ENCODE measurements at regions not wholly inside any gene's neighbourhood (a gene's known extent, or its start where the extent isn't known, plus 50 kb on each side); places are given as distances from the start of the nearest gene placed in this dataset.

DNA sequence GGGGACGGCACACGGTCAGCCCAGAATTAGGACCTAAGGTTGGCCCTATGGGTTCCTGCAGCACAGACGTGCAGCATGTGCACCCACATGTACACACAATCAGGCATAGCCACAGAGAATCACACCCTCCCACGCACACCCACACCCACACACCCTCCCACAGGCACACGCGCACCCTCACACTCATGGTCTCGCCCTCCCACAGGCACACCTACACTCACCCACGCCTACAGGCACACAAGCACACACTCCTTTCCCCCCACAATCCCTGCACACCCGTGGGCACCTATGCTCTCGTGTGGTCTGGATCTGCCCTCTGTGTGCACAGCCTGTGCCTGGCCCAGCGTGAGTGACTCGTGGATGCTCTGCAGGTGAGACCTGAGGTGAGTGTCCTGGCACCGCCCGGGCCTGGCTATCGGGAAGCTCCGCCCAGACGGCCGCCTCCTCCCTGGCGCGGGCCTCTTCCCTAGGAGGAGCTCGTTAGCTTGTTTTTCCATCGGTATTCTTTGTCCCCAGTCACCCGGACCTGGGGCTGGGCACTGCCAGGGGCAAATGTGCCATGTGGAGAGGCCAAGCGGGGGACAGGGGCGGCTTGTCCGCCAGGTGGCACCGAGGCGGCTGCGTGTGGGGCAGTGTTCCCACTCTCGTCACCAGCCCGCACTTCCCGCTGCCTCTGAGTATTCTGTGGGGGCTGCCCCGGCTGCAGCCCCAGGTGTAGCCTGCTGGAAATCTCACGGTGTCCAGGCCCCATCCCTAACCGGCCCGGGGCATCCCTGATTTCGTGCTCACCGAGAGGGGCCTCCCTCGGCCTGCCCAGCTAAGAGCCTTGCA, 110.2 kb upstream of the FAM20C start:
- no peak for DNase-seq
- TF ChIP-seq POLR2A (IDR thresholded peaks at IDR 0.05; ENCODE audit: low read length), result no peak

DNA sequence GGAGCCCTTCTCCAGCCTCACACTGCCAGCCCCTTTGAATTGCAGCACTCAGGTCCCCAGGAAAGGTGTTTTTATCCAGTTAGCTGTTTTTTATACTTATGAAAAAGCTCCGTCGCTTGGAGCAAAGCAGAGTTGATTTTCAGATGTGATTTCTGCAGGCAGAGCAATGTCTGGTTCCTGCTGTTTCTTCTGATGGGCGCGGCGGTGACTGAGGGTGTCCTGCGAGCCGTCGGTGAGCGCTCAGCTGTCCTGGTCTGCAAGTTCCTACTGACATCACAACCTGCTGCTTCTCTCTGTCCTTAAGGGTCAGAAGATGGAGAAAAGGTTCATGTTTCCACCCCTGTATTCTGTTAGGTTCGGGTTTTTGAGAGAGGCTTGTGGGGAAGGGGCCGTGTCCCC, 109.6 kb upstream of the FAM20C start:
- DNase-seq, result no peak
- TF ChIP-seq GATA1 (IDR thresholded peaks at IDR 0.05; ENCODE audit: low read depth, low read length), result no peak
- no peak for TF ChIP-seq POLR2A (IDR thresholded peaks at IDR 0.05; ENCODE audit: low read length)

DNA sequence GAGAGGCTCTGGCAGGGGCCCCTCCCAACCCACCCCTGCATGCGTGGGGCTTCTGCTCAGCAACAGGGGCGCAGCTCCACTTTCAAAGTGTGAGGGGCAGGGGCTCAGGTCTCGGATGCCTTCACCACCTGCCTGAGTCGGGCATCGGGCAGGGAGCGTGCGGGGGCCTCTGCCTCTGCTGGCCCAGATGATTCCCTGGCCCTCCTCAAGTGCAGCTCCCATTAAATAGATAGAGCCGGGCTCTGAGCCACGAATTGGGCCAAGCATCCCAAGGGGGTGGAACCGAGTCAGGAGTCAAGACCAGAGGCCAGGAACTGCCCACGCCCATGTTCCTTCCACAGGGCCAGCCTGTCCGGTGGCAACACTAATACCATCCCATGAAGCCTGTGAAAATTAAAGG, 108.9 kb upstream of the FAM20C start:
- no peak for TF ChIP-seq POLR2A (IDR thresholded peaks at IDR 0.05; ENCODE audit: low read length)
- no peak for TF ChIP-seq GATA1 (IDR thresholded peaks at IDR 0.05; ENCODE audit: low read depth, low read length)
- DNase-seq, result no peak

DNA sequence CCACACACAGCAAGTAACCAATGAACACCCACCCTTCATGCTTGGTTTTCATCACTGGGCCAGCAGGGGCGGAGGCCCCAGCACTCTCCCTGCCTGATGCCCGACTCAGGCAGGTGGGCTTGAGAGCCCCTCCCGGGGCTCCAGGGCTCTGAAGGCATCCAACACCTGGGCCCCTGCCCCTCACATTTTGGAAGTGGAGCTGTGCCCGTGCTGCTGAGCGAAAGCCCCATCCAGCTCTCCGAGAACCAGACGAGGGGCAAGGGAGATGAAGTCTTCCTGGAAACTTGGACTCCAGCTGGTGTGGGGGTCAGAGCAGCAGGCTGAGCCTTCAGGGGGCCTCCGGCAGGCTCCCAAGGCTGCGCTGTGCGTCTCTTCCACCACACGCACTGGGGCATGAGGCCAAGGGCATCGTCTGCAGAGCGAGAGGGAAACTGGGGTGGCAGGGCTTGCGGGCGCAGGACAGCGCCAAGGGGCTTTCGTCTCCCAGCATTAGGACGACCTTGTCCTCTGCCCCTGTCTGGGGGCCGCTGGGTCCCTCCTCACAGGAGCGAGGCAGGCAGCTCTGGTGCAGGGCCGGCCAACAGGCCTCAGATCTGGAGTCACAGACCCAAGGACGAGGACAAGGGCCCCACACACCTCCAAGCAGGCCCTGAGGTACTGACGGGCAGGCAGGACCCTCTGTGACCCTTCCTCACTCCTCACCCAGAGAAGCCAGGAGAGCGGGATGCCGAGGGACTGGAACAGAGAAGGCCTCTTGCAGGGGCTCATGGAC, 108.3 kb upstream of the FAM20C start:
- DNase-seq, result no peak
- TF ChIP-seq GATA1 (IDR thresholded peaks at IDR 0.05; ENCODE audit: low read depth, low read length) (no peak), POLR2A (IDR thresholded peaks at IDR 0.05; ENCODE audit: low read length) (no peak)

DNA sequence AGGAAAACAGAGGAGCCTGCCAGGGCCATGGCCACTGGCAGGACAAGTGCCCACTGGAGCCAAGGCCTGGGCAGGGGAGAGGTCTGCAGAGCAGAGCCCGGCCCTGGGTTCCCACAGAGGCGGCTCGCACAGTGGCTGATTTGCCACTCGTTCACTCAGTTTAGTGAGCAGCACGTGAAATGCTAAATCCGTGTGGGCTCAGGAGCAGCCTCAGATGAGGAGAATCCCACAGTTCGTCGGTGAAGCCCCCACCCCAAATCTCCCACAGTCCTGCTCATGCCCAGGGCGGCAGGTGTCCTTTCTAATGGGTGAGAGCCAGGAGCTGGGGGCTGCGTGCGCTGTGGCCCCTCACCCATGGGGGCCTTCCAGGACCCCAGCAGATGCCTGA, 107.7 kb upstream of the FAM20C start:
- DNase-seq, result no peak
- TF ChIP-seq POLR2A (IDR thresholded peaks at IDR 0.05; ENCODE audit: low read length), result no peak
- no peak for TF ChIP-seq GATA1 (IDR thresholded peaks at IDR 0.05; ENCODE audit: low read depth, low read length)

DNA sequence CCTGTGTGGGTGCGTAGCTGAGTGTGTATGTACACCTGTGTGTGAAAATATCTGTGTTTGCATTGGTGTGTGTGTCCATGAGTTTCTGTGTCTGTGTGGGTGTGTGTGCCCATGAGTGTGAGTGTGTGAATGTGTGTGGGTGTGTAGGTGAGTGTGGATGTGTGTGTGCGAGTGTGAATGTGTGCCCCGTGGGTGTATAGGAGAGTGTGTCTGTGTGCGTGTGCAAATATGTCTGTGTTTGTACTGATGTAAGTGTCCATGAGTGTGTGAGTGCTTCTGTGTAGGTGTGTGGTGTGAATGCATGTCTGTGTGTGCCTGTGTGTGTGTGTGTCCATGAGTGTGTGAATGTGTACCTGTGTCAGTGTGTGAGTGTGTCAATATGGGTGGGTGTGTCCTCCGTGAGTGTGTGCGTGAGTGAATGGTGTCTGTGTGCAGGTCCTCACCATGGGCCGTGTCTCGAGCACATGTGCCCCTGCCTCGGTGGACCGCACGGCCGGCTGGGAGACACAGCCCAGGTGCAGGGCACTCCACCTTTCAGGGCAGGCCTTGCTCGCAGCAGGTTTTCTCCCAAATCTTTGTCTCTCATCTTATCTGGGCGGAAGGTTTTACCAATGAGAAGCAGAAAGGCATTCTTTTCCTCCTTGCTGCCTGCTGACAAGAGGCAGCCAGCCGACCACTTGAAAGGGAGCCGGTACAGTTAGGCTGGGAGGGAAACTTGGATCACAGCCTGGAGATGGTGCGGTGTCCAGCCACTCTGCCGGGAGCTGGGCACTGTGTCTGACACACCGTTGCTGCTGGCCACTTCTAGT, 107.1 kb upstream of the FAM20C start:
- DNase-seq, result no peak
- no peak for TF ChIP-seq POLR2A (IDR thresholded peaks at IDR 0.05; ENCODE audit: low read length)
- TF ChIP-seq GATA1 (IDR thresholded peaks at IDR 0.05; ENCODE audit: low read depth, low read length), result no peak

DNA sequence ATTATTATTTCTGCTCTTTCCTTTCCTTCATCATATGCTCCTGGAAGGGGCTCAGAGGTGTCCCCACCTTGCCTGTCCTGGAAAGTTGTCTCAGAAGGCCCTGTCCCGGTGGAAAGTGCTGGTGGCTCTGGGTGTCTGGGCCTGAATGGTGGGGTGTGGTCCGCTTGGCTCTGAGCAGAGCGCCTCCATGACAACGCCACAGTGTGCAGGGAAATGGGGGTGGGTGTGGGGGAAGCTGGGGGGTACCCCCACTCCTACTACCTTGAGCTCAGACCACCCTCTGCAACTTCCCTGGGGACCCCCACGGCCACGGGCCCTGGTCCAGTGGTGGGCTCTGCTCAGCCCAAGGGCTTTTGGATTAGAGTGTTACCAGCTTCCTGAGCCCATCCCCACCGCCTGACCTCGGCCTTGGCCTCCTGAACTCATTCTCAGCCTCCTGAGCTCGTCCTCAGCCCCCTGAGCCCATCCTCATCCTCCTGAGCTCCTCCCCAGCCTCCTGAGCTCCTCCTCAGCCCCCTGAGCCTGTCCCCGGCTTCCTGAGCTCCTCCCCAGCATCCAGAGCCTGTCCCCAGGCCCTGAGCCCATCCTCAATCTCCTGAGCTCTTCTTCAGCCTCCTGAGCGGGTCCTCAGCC, 106.4 kb upstream of the FAM20C start:
- DNase-seq, result no peak
- no peak for TF ChIP-seq GATA1 (IDR thresholded peaks at IDR 0.05; ENCODE audit: low read depth, low read length)
- no peak for TF ChIP-seq POLR2A (IDR thresholded peaks at IDR 0.05; ENCODE audit: low read length)

DNA sequence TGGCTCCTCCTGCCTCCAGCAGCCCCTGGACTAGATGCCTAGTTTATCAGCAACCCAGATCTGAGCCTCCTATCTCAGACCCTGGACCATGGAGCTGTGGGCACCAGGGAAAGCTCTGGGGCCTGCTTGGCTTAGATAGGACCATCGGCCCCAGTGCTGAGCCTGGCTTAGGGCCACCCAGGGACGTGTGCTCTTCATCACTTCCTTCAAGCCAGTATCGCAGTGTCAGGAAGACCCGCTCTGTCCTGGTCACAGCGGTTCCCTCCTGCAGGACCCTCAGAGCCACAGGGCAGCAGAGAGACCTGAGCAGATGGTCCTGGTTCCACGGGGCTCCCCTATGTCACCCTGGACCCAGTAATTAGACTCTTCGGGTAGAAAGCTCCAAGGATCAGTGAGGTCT, 105.7 kb upstream of the FAM20C start:
- TF ChIP-seq POLR2A (IDR thresholded peaks at IDR 0.05; ENCODE audit: low read length) (no peak), GATA1 (IDR thresholded peaks at IDR 0.05; ENCODE audit: low read depth, low read length) (no peak)
- no peak for DNase-seq

DNA sequence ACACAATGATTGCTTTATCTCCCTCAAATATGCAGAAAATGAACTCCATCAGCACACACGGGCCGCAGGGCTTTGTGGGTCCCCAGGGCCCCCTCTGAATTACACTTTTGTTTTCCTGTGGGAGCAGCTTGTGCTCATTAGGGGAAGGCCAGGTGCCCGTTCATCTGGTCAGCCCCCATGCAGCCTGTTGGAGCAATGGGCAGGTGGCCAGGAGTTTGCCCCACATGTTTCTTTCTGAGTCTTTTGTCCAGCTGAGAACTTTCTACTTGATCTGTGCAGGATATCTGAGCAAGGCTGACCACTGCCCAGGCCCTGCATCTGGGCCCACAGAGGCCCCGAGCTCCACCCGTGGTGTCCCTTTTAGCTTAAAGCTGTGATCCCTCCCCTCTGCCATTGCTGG, 105.3 kb upstream of the FAM20C start:
- TF ChIP-seq POLR2A (IDR thresholded peaks at IDR 0.05; ENCODE audit: low read length) (no peak), GATA1 (IDR thresholded peaks at IDR 0.05; ENCODE audit: low read depth, low read length) (no peak)
- DNase-seq, result no peak

DNA sequence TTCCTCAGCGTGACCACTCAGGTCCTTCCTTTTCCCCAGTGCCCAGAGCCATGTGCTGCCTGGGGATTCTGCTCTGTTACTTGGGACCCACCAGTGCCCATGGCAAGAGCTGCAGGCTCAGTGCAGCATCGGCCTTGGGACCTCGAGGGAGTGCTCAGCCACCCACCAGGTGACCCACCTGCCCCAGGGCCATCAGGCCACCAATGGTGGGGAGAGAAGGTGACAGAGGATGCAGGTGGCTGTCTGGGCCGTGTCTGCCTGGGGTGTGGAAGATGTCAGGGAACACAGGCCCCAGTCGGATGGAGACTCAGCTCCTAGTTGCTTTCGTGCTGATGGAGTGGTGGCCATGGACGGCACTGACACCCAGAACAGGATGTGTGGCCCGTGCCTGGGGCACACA, 104.7 kb upstream of the FAM20C start:
- TF ChIP-seq GATA1 (IDR thresholded peaks at IDR 0.05; ENCODE audit: low read depth, low read length) (no peak), POLR2A (IDR thresholded peaks at IDR 0.05; ENCODE audit: low read length) (no peak)
- DNase-seq, result no peak

DNA sequence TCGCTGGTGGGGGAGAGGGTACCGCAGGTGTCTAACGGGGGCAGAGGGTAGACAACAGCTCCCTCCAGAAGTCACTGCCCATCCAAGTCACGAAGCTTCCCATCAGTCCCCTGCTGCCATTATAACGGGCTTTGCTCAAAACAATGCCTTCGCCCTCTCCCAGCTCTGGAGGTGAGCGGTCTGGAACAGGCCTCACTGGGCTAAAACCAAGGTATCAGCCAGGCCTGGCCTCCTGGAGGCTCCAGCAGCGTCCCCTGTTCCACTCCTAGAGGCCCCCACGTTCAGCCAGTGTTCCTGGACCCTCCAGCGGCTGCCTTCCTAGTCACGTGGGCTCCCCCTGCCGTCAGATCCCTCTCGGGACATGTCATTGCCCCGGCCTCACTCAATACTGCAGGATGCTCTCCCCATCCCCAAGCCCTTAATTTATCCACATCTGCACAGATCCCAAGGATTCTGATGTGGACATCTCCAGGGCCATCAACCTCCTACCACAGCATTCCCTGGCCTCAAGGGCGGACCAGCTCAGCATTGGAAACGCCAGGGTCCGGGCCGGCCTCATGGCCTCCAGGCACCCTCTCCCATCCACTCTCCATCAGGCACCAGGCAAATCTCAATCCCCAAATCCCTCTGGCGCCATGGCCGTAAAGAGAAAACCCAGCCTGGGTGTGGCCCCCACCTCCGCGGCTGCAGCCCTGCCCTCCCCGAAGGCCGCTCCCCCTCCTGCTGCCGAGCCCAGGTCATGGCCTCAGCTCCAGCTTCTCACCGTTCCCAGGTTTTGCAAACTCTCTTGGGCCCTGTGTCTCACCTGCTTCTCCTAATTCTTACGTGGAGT, 104.1 kb upstream of the FAM20C start:
- no peak for TF ChIP-seq GATA1 (IDR thresholded peaks at IDR 0.05; ENCODE audit: low read depth, low read length)
- TF ChIP-seq POLR2A (IDR thresholded peaks at IDR 0.05; ENCODE audit: low read length), result no peak
- DNase-seq, result no peak

DNA sequence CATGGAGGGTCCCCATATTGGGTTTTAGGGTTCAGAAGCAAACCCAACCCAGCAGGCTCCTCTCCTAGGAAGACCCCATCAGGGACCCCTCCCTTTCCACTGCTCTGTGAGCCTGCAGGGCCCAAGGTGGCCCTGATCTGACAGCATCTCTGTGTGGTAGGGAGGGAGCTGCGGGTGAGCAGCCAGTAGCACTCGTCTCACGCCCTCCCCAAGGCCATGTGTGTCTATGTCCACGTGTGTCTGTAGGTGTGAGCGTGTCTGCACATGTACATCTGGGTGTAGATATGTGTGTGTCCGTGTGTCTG, 103.5 kb upstream of the FAM20C start:
- no peak for DNase-seq
- no peak for TF ChIP-seq POLR2A (IDR thresholded peaks at IDR 0.05; ENCODE audit: low read length)
- TF ChIP-seq GATA1 (IDR thresholded peaks at IDR 0.05; ENCODE audit: low read depth, low read length), result no peak
